ENCODE measurements at regions not wholly inside any gene's neighbourhood (a gene's known extent, or its start where the extent isn't known, plus 50 kb on each side); places are given as distances from the start of the nearest gene placed in this dataset.
"Not testable (repeated sequence)": the region's sequence is repeated elsewhere in the genome, so short reads cannot be mapped to it uniquely, and the experiment has no call there.

DNA sequence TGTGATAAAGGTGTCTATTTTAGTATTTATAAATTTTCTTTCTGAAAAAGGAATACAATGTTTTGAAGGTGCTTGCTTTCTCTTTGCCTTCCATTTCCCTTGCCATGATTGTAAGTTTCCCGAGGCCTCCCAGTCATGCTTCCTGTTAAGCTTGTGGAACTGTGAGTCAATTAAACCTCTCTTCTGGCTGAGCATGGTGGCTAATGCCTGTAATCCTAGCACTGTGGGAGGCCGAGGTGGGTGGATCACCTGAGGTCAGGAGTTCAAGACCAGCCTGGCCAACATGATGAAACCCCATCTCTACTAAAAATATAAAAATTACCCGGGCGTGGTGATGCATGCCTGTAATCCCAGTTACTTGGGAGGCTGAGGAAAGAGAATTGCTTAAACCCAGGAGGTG is 187.7 kb downstream of the C9orf152 start:
- TF ChIP-seq, protein P1, sequence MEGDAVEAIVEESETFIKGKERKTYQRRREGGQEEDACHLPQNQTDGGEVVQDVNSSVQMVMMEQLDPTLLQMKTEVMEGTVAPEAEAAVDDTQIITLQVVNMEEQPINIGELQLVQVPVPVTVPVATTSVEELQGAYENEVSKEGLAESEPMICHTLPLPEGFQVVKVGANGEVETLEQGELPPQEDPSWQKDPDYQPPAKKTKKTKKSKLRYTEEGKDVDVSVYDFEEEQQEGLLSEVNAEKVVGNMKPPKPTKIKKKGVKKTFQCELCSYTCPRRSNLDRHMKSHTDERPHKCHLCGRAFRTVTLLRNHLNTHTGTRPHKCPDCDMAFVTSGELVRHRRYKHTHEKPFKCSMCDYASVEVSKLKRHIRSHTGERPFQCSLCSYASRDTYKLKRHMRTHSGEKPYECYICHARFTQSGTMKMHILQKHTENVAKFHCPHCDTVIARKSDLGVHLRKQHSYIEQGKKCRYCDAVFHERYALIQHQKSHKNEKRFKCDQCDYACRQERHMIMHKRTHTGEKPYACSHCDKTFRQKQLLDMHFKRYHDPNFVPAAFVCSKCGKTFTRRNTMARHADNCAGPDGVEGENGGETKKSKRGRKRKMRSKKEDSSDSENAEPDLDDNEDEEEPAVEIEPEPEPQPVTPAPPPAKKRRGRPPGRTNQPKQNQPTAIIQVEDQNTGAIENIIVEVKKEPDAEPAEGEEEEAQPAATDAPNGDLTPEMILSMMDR (IDR thresholded peaks at IDR 0.05) = not testable (repeated sequence)
- not testable (repeated sequence) for TF ChIP-seq EP300 (IDR thresholded peaks at IDR 0.05)
